Naive thymus-derived CD4-positive, alpha-beta T cell (primary cell): ENCODE measurements at regions not wholly inside any gene's neighbourhood (a gene's known extent, or its start where the extent isn't known, plus 50 kb on each side); places are given as distances from the start of the nearest gene placed in this dataset.
A peak's percentile ranks its signal among the peaks of the same experiment; 100 is the strongest.

Experiments
- ATAC-seq: fragments of 150-1000 bp; cut with Tn5 transposase; 2 replicates; pipeline ENCODE4 v1.10.0; 2021; ENCODE audit warnings: mild to moderate bottlenecking, moderate library complexity
- CTCF ChIA-PET: fragments of 350-600 bp; sonication (Branson Sonifier 250); formaldehyde crosslinking; loops from one replicate; lab custom pipeline; 2021; ENCODE audit warnings: antibody characterized with exemption; lab: Charles Lee
- POLR2A ChIA-PET: fragments of 350-600 bp; sonication (Branson Sonifier 250); formaldehyde crosslinking; loops from one replicate; lab custom pipeline; 2021; ENCODE audit warnings: antibody characterized with exemption, inconsistent platforms; lab: Charles Lee
- DNase-seq, 9 donors: peaks; one replicate each; pipeline versions ENCODE4 v3.0.0 to v3.0.0-alpha.2; 2020 to 2022; ENCODE audit warnings: mixed read lengths in 1 of 9
- H3K27ac ChIP-seq: one replicate; pipeline ENCODE4 v1.7.0; 2013; ENCODE audit warnings: mild to moderate bottlenecking, low read depth, low read length, moderate library complexity
- H3K27me3 ChIP-seq, 2 donors: one replicate each; pipeline ENCODE4 v1.7.0; 2013; ENCODE audit warnings: low read length in 2 of 2, mild to moderate bottlenecking in 2 of 2, moderate library complexity in 2 of 2; ENCODE audit not compliant: control insufficient read depth in 2 of 2, insufficient read depth in 2 of 2
- H3K36me3 ChIP-seq, 3 experiments: 1 replicate in 2 of 3; 2 replicates in 1 of 3; pipeline ENCODE4 v1.7.0; 2013; ENCODE audit warnings: low read length in 3 of 3, mild to moderate bottlenecking in 3 of 3, moderate library complexity in 1 of 3; ENCODE audit not compliant: insufficient read depth in 3 of 3, control insufficient read depth in 2 of 3
- H3K4me1 ChIP-seq, 2 donors: one replicate each; pipeline ENCODE4 v1.7.0; 2013; ENCODE audit warnings: low read length in 2 of 2, mild to moderate bottlenecking in 2 of 2, moderate library complexity in 1 of 2; ENCODE audit not compliant: control insufficient read depth in 2 of 2, insufficient read depth in 2 of 2
- H3K4me3 ChIP-seq: 2 replicates; pipeline ENCODE4 v1.7.0; 2013; ENCODE audit warnings: mild to moderate bottlenecking, low read length
- H3K9me3 ChIP-seq, 3 experiments: 1 replicate in 2 of 3; 2 replicates in 1 of 3; pipeline ENCODE4 v1.7.0; 2013; ENCODE audit warnings: low read length in 3 of 3; ENCODE audit not compliant: control insufficient read depth in 2 of 3
- H3K27ac Mint-ChIP-seq, 9 donors: one replicate each; pipeline ENCODE4 v1.8.0; 2020 to 2022; ENCODE audit warnings: mixed read lengths in 9 of 9, mild to moderate bottlenecking in 8 of 9, moderate library complexity in 5 of 9, inconsistent platforms in 2 of 9
- H3K27me3 Mint-ChIP-seq, 5 donors: one replicate each; pipeline ENCODE4 v1.8.0; 2021 to 2022; ENCODE audit warnings: mixed read lengths in 5 of 5, mild to moderate bottlenecking in 1 of 5
- H3K36me3 Mint-ChIP-seq, 5 donors: one replicate each; pipeline ENCODE4 v1.8.0; 2020 to 2022; ENCODE audit warnings: mixed read lengths in 5 of 5, mild to moderate bottlenecking in 3 of 5, inconsistent platforms in 1 of 5
- H3K4me1 Mint-ChIP-seq, 7 donors: one replicate each; pipeline ENCODE4 v1.8.0; 2020 to 2022; ENCODE audit warnings: mixed read lengths in 7 of 7, mild to moderate bottlenecking in 3 of 7, inconsistent platforms in 1 of 7
- H3K4me3 Mint-ChIP-seq, 10 donors: one replicate each; pipeline ENCODE4 v1.8.0; 2020 to 2022; ENCODE audit warnings: mild to moderate bottlenecking in 10 of 10, mixed read lengths in 10 of 10, moderate library complexity in 6 of 10, inconsistent platforms in 2 of 10
- H3K9me3 Mint-ChIP-seq, 11 donors: one replicate each; pipeline ENCODE4 v1.8.0; 2020 to 2022; ENCODE audit warnings: mixed read lengths in 11 of 11, mild to moderate bottlenecking in 4 of 11, inconsistent platforms in 1 of 11, moderate library complexity in 1 of 11
- intact Hi-C, 2 donors: fragments of 100-400 bp; cut with micrococcal nuclease; formaldehyde crosslinking; loops; one replicate each; pipeline ENCODE4 v1.15.1; 2023

DNA sequence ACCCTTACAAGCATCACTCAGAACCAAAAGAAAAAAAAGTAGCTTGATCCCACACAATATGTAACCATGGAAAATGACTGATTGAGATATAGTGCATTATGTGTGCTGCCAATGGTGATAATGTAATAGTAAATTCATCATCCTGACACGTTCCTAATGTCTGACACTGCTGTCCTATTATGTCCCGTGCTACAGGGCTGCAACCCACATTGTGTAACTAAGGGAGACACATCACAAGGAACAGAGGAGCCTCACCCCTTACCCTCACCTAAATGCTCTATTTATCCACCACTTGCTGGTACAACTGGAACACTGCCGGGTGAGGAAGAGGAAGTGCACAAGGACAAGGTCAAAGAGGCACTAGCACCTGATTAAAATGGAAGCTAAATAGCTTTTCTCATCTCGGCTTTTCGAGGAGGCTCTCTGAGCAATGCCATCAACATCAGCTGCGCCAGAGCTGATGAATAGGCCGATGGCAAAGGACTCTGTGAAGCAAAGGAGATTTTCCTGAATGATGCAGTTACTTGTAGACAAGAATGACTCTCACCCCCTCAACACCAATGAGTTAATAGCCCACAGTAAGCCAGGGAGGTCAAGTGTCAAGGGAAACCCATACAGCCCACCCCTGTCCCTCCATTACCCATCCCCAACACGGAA, 181.6 kb downstream of the HNRNPD start:
- DNase-seq (no peak), ATAC-seq (no peak)
- Mint-ChIP-seq H3K27ac (peak overlapping the region in 1 of 9 donors; percentile 38), H3K9me3 (peaks cover 0 to 13% (median 0%) of the 10 kb centered on the region in 11 donors), H3K27me3 (no peaks in the 10 kb centered on the region), H3K4me3 (no peak overlapping the region), H3K36me3 (peaks cover 0 to 4% (median 0%) of the 10 kb centered on the region in 5 donors), H3K4me1 (peaks cover 0 to 8% (median 0%) of the 10 kb centered on the region in 7 donors)
- POLR2A ChIA-PET: no interaction called here
- CTCF ChIA-PET: interaction anchor here (1.1 kb wide), 1 partner anchor 288 kb away, joined by 4 read pairs; no protein-coding TSS in a partner anchor
- Histone ChIP-seq H3K27ac (no peak overlapping the region), H3K9me3 (no peaks in the 10 kb centered on the region), H3K4me3 (no peak overlapping the region), H3K36me3 (no peaks in the 10 kb centered on the region), H3K4me1 (no peaks in the 10 kb centered on the region), H3K27me3 (no peaks in the 10 kb centered on the region)
- intact Hi-C loops: no loop called here

GRCh38 chr4:82181789-82182188, 192.0 kb downstream of the HNRNPD start:
- Histone ChIP-seq H3K27ac (no peak overlapping the region), H3K27me3 (no peaks in the 10 kb centered on the region), H3K36me3 (no peaks in the 10 kb centered on the region), H3K4me1 (no peaks in the 10 kb centered on the region), H3K4me3 (no peak overlapping the region), H3K9me3 (no peaks in the 10 kb centered on the region)
- ATAC-seq (no peak), DNase-seq (no peak)
- peaks cover 0 to 7% (median 4%) of the 10 kb centered on the region in 5 donors for H3K36me3 Mint-ChIP-seq
- H3K9me3 Mint-ChIP-seq: peaks cover 0 to 14% (median 5%) of the 10 kb centered on the region in 11 donors
- H3K27me3 Mint-ChIP-seq: peaks cover 0 to 2% (median 0%) of the 10 kb centered on the region in 5 donors
- intact Hi-C loops: no loop called here
- H3K4me3 Mint-ChIP-seq: no peak overlapping the region
- H3K27ac Mint-ChIP-seq: no peak overlapping the region
- H3K4me1 Mint-ChIP-seq: peaks cover 0 to 2% (median 0%) of the 10 kb centered on the region in 7 donors
- CTCF ChIA-PET: interaction anchor here (0.6 kb wide), 2 partner anchors 131 to 370 kb away, joined by 3 to 7 read pairs; no protein-coding TSS in a partner anchor
- POLR2A ChIA-PET: no interaction called here

- Mint-ChIP-seq H3K9me3 (peaks cover 0 to 15% (median 6%) of the 10 kb centered on the region in 11 donors), H3K27ac (no peak overlapping the region), H3K27me3 (peaks cover 0 to 22% (median 0%) of the 10 kb centered on the region in 5 donors), H3K36me3 (peaks cover 0 to 7% (median 0%) of the 10 kb centered on the region in 5 donors), H3K4me3 (no peak overlapping the region), H3K4me1 (peaks cover 0 to 3% (median 0%) of the 10 kb centered on the region in 7 donors)
- ChIA-PET CTCF (no interaction called here), POLR2A (no interaction called here)
- H3K27me3 ChIP-seq: no peaks in the 10 kb centered on the region
- no peak overlapping the region for H3K4me3 ChIP-seq
- H3K36me3 ChIP-seq: no peaks in the 10 kb centered on the region
- H3K9me3 ChIP-seq: peaks cover 0 to 4% (median 0%) of the 10 kb centered on the region in 3 experiments
- H3K27ac ChIP-seq: no peak overlapping the region
- intact Hi-C loops: no loop called here
- H3K4me1 ChIP-seq: no peaks in the 10 kb centered on the region
- DNase-seq: no peak
- ATAC-seq: no peak
Observed at GRCh38 chr4:82172186-82172585, 201.6 kb downstream of the HNRNPD start.

DNA sequence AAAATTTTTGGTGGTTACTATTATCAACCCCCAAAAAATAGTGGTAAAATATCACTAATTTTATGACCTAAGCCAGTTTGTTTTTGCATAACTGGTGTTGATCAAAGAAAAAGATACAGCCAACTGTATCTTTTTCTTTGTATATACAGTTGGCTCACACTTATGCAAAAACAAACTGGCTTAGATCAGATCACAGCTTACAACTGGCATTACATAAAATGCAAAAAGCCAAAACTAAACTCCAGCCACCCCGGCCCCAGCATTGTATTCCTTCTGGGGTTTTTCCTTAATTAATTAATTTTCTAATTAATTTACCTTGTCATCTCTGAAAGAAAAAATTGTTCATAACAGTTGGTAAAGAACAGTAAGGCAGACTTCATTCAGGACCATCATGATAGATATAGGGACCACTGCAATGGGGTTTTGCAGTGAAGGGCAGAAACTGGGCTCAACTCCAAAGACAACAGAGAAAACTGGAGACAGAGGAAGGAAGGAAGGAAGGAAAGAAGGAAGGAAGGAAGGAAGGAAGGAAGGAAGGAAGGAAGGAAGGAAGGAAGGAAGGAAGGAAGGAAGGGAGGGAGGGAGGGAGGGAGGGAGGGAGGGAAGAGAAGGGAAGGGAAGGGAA, 202.1 kb downstream of the HNRNPD start:
- intact Hi-C loops: no loop called here
- ChIA-PET CTCF (no interaction called here), POLR2A (no interaction called here)
- Mint-ChIP-seq H3K27me3 (peaks cover 0 to 22% (median 0%) of the 10 kb centered on the region in 5 donors), H3K4me1 (peaks cover 0 to 3% (median 0%) of the 10 kb centered on the region in 7 donors), H3K27ac (no peak overlapping the region), H3K36me3 (peaks cover 0 to 7% (median 0%) of the 10 kb centered on the region in 5 donors), H3K9me3 (peaks cover 0 to 13% (median 6%) of the 10 kb centered on the region in 11 donors), H3K4me3 (no peak overlapping the region)
- DNase-seq (no peak), ATAC-seq (no peak)
- Histone ChIP-seq H3K4me3 (no peak overlapping the region), H3K9me3 (peaks cover 0 to 4% (median 0%) of the 10 kb centered on the region in 3 experiments), H3K36me3 (no peaks in the 10 kb centered on the region), H3K27ac (no peak overlapping the region), H3K27me3 (no peaks in the 10 kb centered on the region), H3K4me1 (no peaks in the 10 kb centered on the region)

DNA sequence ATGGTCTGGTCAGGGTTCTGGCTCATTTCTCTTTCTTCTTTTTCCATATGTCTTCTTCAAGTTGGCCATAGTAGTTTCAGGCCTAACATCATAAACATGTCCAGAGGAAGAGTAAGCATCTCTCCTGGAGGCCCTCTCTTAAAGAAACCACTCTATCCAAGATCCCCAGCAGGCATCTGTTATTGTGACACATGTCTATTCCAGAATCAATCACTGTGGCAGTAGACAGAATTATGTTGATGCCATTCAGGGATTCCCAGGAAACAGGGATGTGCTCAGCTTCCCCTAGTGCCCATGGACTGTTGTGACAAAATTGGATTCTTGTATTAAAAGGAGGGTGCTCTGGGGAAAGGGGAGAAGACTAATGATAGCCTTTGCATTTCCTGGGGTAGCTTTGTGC, 224.0 kb downstream of the HNRNPD start:
- ATAC-seq: no peak
- intact Hi-C loops: no loop called here
- Histone ChIP-seq H3K27ac (no peak overlapping the region), H3K36me3 (no peaks in the 10 kb centered on the region), H3K4me1 (no peaks in the 10 kb centered on the region), H3K4me3 (no peak overlapping the region), H3K27me3 (no peaks in the 10 kb centered on the region), H3K9me3 (no peaks in the 10 kb centered on the region)
- peaks cover 0 to 26% (median 11%) of the 10 kb centered on the region in 7 donors for H3K4me1 Mint-ChIP-seq
- peaks cover 5 to 25% (median 15%) of the 10 kb centered on the region in 11 donors for H3K9me3 Mint-ChIP-seq
- H3K27me3 Mint-ChIP-seq: peaks cover 0 to 9% (median 2%) of the 10 kb centered on the region in 5 donors
- H3K27ac Mint-ChIP-seq: no peak overlapping the region
- H3K36me3 Mint-ChIP-seq: peaks cover 0 to 17% (median 11%) of the 10 kb centered on the region in 5 donors
- DNase-seq: no peak
- POLR2A ChIA-PET: no interaction called here
- no peak overlapping the region for H3K4me3 Mint-ChIP-seq
- CTCF ChIA-PET: interaction anchor here (0.5 kb wide), 1 partner anchor 15 kb away, joined by 3 read pairs; no protein-coding TSS in a partner anchor

DNA sequence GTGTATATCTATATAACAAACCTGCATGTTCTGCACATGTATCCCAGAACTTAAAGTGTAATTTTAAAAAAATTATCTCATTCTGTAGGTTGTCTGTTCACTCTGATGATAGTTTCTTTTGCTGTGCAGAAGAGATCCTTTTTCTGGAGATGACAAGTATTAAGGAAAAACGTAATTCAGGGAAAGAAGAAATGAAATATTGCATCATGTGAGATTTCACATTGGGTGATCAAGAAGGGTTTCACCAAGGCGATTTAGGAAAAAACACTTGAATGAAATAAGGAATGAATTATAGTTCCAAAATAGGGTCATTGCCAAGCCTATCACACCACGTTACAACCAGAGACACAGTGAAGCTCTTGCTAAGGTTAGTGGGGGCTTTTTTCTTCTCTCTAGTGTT, 227.9 kb downstream of the HNRNPD start:
- ChIA-PET CTCF (no interaction called here), POLR2A (no interaction called here)
- no peak for ATAC-seq
- DNase-seq: no peak
- intact Hi-C loops: no loop called here
- H3K36me3 Mint-ChIP-seq: no peaks in the 10 kb centered on the region
- no peak overlapping the region for H3K4me3 Mint-ChIP-seq
- H3K4me1 Mint-ChIP-seq: peaks cover 0 to 4% (median 0%) of the 10 kb centered on the region in 7 donors
- H3K9me3 ChIP-seq: no peaks in the 10 kb centered on the region
- no peaks in the 10 kb centered on the region for H3K4me1 ChIP-seq
- H3K27me3 ChIP-seq: no peaks in the 10 kb centered on the region
- peaks cover 0 to 1% (median 0%) of the 10 kb centered on the region in 11 donors for H3K9me3 Mint-ChIP-seq
- no peak overlapping the region for H3K27ac Mint-ChIP-seq
- H3K4me3 ChIP-seq: no peak overlapping the region
- peaks cover 0 to 6% (median 0%) of the 10 kb centered on the region in 5 donors for H3K27me3 Mint-ChIP-seq
- H3K27ac ChIP-seq: no peak overlapping the region
- H3K36me3 ChIP-seq: no peaks in the 10 kb centered on the region
